ENCODE measurements at regions not wholly inside any gene's neighbourhood (a gene's known extent, or its start where the extent isn't known, plus 50 kb on each side); places are given as distances from the start of the nearest gene placed in this dataset.

DNA sequence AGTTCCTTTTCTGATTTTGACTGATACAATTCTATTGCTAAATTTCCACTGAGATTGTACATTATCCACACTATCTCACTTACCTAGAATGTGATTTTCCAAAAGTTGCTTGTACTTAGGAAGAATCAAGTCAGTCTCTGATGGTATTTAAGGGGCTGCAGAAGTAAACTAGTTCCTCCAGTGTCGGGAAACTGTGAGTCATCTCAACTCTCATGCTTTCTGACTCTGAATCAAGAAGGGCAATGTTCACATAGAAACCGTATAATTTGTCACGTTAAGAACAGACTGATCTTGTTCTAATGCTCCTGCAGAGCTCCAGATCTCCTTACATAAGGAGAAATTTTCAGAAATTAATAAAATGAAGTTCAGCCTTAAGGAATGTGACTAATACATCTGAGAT, 369.3 kb downstream of the KLF5 start:
- DNase-seq = no peak

- no peak for DNase-seq
These were observed 364.2 kb downstream of the KLF5 start for GRCh38 chr13:73422973-73423372.

GRCh38 chr13:73421310-73421912, 362.6 kb downstream of the KLF5 start:
- no peak for DNase-seq

DNA sequence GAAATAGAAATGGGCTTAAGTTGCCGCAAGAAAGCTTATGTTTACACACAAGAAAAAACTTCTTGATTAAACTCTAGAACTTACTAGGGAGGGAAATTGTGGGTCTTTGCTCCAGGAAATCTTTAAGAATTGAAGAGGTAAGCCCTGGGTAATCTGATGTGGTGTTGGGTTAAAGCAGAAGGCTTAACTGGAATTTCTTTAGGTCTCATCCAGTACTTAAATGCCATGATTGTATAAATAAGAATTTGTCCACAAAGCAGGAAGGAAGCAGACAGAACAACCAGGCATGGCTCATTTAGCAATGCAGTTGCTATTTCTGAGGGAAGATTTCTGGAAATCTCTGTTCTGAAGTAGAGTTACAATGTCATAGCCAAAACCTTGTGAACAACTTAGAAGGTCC, 360.4 kb downstream of the KLF5 start:
- no peak for DNase-seq

GRCh38 chr13:73417012-73417615, 358.3 kb downstream of the KLF5 start:
- no peak for DNase-seq

GRCh38 chr13:73416093-73416492, 357.3 kb downstream of the KLF5 start:
- DNase-seq = no peak

- no peak for DNase-seq
These were observed 354.9 kb downstream of the KLF5 start for GRCh38 chr13:73413656-73414055.

GRCh38 chr13:73412933-73413332, 354.1 kb downstream of the KLF5 start:
- DNase-seq = no peak

- DNase-seq = no peak
These were observed 352.4 kb downstream of the KLF5 start for GRCh38 chr13:73411067-73411809.

- DNase-seq = no peak
These were observed 347.6 kb downstream of the KLF5 start for GRCh38 chr13:73406454-73406853.

DNA sequence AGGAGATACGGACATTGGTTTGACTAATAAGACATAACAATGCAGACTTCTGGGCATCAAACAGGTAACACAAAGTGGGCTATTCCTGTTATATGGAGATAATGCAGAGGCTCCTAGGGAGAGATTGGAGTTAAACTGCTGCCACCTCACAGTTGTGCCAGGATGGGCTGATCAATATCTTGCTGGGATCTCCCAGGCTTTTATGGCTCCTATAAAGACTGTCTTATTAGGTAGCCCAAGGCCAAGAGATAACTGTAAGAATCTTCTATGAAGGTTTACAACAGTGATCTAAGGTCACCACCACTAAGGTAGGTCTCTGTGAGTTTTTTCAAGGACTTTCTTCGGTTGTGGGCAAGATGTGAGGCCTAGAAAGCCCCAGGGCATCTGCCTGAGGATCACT, 345.8 kb downstream of the KLF5 start:
- DNase-seq = no peak

DNA sequence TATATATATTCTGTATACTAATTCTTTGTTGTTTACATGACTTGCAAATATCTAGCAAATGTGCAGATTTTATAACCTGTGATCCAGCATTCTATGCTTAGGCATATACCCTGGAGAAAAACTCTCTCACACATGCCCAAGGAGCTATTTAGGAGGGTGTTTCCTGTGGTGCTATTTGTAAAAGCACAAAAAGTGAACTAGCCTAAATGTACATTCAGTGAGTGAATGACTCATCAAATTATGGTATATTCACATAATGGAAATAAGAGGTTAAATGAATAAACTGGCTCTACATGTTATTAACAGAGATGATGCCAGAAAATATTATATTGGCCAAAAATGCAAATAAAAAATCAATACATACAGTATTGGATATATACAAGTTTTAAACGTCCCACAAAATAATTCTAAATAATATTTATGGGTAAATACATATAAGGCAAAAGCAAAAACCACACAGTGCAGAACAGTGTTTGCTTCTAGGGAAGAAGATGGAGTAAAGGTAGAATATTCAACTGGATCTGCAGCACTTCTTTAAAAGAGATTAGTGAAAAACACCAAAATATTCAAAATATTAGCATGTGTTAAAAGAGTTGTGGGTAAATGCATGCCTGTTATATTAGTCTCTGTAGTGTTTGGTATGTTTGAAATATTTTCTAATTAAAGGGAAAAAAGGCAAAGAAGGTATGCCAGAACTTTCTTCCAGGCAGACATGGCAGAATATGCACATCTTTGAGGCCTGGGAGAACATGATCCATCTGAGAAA, 344.7 kb downstream of the KLF5 start:
- no peak for DNase-seq

GRCh38 chr13:73401769-73402168, 343.0 kb downstream of the KLF5 start:
- DNase-seq = no peak

DNA sequence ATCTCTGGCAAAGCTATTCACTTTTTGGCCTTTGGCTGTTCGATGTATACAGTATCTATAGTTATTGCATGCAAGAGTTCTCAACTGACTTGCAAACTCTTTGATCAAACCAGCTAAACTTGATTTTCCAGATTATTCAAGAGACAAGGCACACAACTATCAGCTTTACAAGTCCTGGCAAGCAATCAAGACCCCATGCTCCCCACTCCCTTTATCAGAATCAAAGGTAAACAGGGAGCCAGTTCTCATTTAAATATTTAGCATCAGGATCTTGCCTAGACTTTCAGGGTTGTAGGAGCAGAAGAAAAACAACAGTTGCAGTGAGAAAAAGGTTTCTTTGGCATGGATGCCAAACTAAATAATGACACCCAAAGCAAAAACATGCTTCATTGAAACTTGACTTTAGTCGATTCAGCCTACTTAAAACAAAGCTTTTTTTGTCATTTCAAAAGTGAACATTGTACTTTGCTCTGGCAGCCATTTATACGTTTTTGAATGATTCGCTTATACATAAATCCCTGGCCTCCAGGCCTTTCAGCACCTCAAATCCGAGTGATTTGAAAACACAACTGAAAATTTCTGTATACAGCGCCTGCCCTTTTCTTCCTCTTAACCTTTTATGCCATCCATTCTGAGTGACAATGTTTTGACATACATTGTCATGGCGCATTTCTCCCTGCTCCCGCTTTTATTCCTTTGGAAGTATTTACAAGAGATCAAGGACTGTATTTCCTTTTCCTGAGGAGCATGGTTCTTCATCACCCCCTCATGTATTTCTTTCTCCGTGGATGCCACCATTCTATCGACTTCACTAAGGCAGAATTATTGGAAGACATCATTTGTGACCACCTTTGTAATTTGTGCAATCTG, 340.8 kb downstream of the KLF5 start:
- DNase-seq = no peak

GRCh38 chr13:73397496-73398305, 338.9 kb downstream of the KLF5 start:
- DNase-seq = no peak

DNA sequence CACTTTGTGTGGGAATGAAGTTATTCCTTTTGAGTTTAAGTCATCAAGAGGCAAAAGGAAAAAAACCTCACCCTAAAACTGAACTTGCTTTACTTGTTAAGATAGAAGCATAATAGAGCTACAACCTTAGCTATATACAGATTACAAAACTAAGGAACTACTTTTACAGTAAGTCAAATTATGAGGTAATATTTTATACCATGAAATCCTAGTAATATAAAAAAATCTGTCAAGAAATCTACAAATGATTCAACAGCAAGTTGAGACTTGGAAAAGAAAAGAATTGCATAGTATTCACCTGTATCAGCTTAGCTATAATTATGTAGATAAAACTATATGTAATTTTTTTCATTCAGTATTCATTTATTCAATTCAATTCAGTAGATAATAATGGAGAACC, 335.3 kb downstream of the KLF5 start:
- no peak for DNase-seq

DNA sequence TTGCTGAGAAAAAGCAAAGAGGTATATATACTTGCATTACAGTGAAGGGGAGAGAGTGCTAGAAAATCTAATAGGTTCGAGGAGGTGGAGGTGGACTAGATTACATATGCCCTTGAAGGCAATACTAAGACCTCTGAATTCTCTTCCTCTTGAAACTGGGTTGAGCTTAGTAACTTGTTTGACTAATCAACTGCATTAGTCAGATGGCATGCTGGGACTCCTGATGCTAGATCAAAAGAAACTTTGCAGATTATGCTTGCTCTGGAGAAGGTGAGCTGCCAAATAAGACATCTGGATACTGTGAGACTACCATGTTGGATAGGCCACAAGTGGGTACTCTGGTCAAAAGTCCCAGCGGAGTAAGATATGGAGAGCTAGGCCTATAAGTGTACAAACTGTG, 331.3 kb downstream of the KLF5 start:
- no peak for DNase-seq

- DNase-seq = no peak
These were observed 329.8 kb downstream of the KLF5 start for GRCh38 chr13:73388586-73388985.

DNA sequence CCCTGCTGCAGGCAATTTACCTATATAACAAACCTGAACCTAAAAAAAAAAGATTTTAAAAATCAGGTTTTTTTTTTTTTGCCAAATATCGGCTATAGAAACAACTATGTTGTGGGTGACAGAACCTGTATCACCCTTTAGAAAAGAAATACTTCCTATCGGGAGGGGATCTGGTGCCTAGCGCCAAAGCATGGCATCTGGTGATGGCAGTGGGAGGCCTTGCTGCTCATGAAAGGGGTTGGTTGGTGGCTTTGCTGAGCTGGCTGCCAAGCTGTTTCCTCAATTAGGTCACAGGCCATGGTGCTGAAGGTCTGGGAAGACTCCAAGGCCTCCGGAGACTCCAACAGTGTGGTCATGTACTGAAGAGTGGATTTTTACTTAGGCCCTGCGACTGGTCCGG, 328.5 kb downstream of the KLF5 start:
- DNase-seq = no peak

GRCh38 chr13:73385848-73386247, 327.0 kb downstream of the KLF5 start:
- DNase-seq = no peak

All from inflammatory macrophage (primary cell).